BJ (cell line): ENCODE measurements at regions not wholly inside any gene's neighbourhood (a gene's known extent, or its start where the extent isn't known, plus 50 kb on each side); places are given as distances from the start of the nearest gene placed in this dataset.

Experiments used
- CTCF ChIA-PET: fragments of 350-600 bp; formaldehyde crosslinking; extraction: SDS; loops from one replicate; lab custom pipeline; 2021; ENCODE audit warnings: antibody characterized with exemption, inconsistent platforms; lab: Yijun Ruan, JAX
- POLR2A ChIA-PET: fragments of 300-600 bp; sonication (Branson Sonifier 250); formaldehyde crosslinking; extraction: SDS; loops from one replicate; lab custom pipeline; 2021; ENCODE audit warnings: antibody characterized with exemption; lab: Charles Lee
- DNase-seq: peaks from one replicate; pipeline ENCODE4 v3.0.0-alpha.2; 2011; ENCODE audit warnings: low read depth
- H3K27me3 ChIP-seq: 2 replicates; pipeline ENCODE4 v1.6.0; 2011; ENCODE audit warnings: low read length; ENCODE audit not compliant: control insufficient read depth, insufficient read depth
- H3K36me3 ChIP-seq: 2 replicates; pipeline ENCODE4 v1.5.1; 2011; ENCODE audit warnings: low read length; ENCODE audit not compliant: control insufficient read depth, insufficient read depth
- H3K4me3 ChIP-seq: 2 replicates; pipeline ENCODE4 v1.5.1; 2011; ENCODE audit warnings: low read depth, mild to moderate bottlenecking, control low read depth, low read length
- TF ChIP-seq, protein P1 (sequence below): IDR thresholded peaks from 2 replicates; pipeline ENCODE4 v1.5.1; 2011; ENCODE audit warnings: low read depth, mild to moderate bottlenecking, control low read depth, inconsistent platforms, low read length, moderate library complexity; ENCODE audit not compliant: insufficient read depth

DNA sequence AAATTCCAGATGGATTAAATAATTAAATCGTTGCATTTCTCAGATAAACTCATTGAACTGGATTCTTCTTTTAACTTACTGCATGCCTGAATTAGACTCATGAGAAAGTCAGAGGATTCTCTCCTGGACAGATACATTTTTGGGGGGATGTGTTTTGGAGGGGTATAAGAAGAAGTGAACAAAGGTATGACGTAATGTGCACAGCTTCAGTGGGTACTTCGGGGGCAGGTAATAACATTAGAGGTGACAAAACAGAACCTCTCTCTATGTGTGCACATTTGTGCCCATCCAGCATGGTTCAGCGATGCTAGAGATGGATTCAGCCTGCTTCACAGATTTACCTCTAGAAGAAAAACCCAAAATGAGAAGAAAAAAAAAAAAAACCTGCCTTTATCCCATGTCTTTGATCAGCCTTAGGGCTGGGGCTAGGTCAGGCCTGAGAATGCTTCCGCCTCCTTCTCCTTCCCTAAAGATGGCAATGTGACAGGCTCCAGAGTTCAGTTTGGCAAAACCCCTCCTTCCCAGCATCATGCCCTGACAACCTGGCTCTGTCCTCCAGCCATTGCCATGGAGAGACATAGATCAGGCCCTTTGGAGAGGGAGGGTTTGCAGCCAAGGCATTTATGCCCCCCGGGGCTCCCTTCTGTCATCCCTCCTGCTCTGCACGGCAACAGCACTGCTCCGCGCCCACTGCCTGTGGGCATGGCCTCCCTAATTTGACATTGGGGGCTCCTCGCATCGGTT is 166.7 kb downstream of the KCNA5 start:
- ChIA-PET POLR2A (no interaction called here), CTCF (interaction anchor here (1.1 kb wide), 1 partner anchor 9 kb away, joined by 5 read pairs; no protein-coding TSS in a partner anchor)
- Histone ChIP-seq H3K36me3 (no peaks in the 10 kb centered on the region), H3K27me3 (peaks cover 6% of the 10 kb centered on the region), H3K4me3 (no peak overlapping the region)
- TF ChIP-seq, protein P1, sequence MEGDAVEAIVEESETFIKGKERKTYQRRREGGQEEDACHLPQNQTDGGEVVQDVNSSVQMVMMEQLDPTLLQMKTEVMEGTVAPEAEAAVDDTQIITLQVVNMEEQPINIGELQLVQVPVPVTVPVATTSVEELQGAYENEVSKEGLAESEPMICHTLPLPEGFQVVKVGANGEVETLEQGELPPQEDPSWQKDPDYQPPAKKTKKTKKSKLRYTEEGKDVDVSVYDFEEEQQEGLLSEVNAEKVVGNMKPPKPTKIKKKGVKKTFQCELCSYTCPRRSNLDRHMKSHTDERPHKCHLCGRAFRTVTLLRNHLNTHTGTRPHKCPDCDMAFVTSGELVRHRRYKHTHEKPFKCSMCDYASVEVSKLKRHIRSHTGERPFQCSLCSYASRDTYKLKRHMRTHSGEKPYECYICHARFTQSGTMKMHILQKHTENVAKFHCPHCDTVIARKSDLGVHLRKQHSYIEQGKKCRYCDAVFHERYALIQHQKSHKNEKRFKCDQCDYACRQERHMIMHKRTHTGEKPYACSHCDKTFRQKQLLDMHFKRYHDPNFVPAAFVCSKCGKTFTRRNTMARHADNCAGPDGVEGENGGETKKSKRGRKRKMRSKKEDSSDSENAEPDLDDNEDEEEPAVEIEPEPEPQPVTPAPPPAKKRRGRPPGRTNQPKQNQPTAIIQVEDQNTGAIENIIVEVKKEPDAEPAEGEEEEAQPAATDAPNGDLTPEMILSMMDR = no peak
- DNase-seq = no peak

DNA sequence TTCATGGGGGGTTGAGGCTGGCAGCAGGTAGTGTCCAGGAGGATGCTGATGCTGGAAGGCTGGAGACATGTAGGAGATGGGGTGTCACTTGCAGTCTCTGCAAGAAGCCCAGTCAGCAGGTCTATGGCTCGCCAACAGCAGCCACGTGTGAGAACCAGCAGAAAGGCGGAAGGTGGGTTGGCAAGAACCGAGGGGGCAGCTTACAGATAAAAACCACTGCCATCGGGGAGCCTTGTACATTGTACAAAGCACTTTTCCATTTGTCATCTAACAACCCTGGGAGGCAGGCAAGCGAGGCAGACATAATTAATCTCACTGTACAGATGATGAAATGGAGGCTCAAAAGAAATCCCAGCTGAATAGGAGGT is 167.2 kb downstream of the KCNA5 start:
- no peak overlapping the region for H3K4me3 ChIP-seq
- CTCF ChIA-PET = interaction anchor here (1.2 kb wide), 1 partner anchor 15 kb away, joined by 3 read pairs; no protein-coding TSS in a partner anchor

DNA sequence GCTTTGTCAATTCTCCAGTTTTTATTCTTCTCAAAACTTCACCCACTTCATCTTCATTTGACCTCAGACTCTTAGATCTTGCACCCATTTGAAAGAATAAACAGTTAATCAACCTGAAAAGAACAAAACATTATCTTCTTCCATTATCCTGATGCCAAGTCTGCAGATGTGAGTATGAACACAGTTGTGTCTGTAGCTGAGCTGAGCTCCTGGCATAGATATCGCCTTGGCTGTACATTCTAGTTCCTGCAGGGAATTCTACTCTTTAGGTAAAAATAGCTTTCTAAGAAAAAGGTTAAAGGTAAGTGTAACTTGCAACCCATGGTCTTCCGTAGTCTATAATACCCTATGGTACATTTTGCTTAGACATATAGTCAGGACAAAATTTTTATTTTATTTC is 169.7 kb downstream of the KCNA5 start:
- H3K36me3 ChIP-seq = no peaks in the 10 kb centered on the region
- POLR2A ChIA-PET = no interaction called here
- DNase-seq = no peak

More for the DNA sequence above, 167.2 kb downstream of the KCNA5 start:
- Histone ChIP-seq H3K36me3 (no peaks in the 10 kb centered on the region), H3K27me3 (peaks cover 6% of the 10 kb centered on the region)
- TF ChIP-seq, protein P1 = no peak
- POLR2A ChIA-PET = no interaction called here
- DNase-seq = no peak

DNA sequence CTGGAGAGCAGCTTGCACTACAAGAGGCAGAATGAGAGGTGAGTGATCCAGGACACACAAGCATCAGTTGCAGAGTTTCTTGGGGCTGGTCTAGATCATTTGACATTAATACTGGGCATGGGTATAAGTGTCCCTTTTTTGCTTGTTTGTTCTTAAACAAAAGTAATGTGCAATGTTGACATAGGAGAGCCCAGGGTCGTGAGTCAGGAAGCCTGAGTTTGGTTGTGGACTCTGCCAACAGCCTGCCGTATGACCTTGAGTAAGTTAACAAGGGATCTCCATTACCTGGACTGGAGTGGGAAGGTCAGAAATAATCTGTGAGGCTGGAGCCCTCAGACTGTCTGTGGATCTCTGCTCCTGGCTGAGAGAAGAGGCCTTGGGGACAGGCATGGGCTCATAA is 170.3 kb downstream of the KCNA5 start:
- no peak for DNase-seq
- H3K27me3 ChIP-seq = peaks cover 5% of the 10 kb centered on the region
- no peak overlapping the region for H3K4me3 ChIP-seq
- ChIA-PET CTCF (interaction anchor here (0.7 kb wide), 1 partner anchor 665 kb away, joined by 3 read pairs; no protein-coding TSS in a partner anchor), POLR2A (no interaction called here)
- TF ChIP-seq, protein P1 = no peak
- H3K36me3 ChIP-seq = no peaks in the 10 kb centered on the region

More for the DNA sequence above, 169.7 kb downstream of the KCNA5 start:
- TF ChIP-seq, protein P1 = no peak
- CTCF ChIA-PET = no interaction called here
- Histone ChIP-seq H3K27me3 (peaks cover 5% of the 10 kb centered on the region), H3K4me3 (no peak overlapping the region)

DNA sequence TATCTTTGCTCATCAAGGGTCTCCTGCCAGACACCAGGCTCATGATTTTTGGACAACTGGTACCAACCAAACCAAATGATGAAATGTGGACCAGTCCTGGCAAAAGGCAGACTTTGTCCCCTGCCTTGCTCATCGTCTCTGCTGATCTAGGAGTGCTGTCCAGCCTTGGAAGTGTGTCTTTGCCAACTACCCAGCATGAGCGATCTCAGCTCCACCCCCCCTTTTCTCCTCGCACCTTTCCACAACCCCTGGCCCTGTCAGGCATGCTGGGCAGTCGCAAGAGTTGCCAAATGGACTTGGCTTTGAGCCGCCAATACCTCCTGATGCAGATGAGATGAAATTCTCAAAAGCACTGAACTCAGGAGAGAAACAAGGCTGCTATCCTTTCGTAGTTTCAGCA is 174.3 kb downstream of the KCNA5 start:
- TF ChIP-seq, protein P1 = no peak
- Histone ChIP-seq H3K36me3 (no peaks in the 10 kb centered on the region), H3K27me3 (no peaks in the 10 kb centered on the region; the same call in 1 of the 2 replicates), H3K4me3 (no peak overlapping the region)
- ChIA-PET POLR2A (no interaction called here), CTCF (no interaction called here)
- DNase-seq = no peak
